Muscle of arm (tissue), 1 donor: ENCODE measurements at regions not wholly inside any gene's neighbourhood (a gene's known extent, or its start where the extent isn't known, plus 50 kb on each side); places are given as distances from the start of the nearest gene placed in this dataset.
"Not testable (repeated sequence)": the region's sequence is repeated elsewhere in the genome, so short reads cannot be mapped to it uniquely, and the experiment has no call there.

Experiments used
- DNase-seq: peaks from one replicate; pipeline ENCODE4 v3.0.0-alpha.2; 2013

GRCh38 chr3:5035113-5035512 is 55.9 kb downstream of the BHLHE40 start:
- no peak for DNase-seq

- DNase-seq: no peak
Measured at GRCh38 chr3:5035692-5036391, 56.6 kb downstream of the BHLHE40 start.

- DNase-seq: no peak
Measured at GRCh38 chr3:5036392-5036766, 57.1 kb downstream of the BHLHE40 start.

- DNase-seq: no peak
Measured at GRCh38 chr3:5036858-5037257, 57.6 kb downstream of the BHLHE40 start.

- no peak for DNase-seq
Measured at GRCh38 chr3:5039585-5039984, 60.3 kb downstream of the BHLHE40 start.

GRCh38 chr3:5041315-5041714 is 62.1 kb downstream of the BHLHE40 start:
- no peak for DNase-seq

- DNase-seq: no peak
Measured at GRCh38 chr3:5045961-5046360, 66.7 kb downstream of the BHLHE40 start.

- no peak for DNase-seq
Measured at GRCh38 chr3:5047764-5048419, 68.7 kb downstream of the BHLHE40 start.

- DNase-seq: no peak
Measured at GRCh38 chr3:5051772-5052171, 70.3 kb upstream of the ARL8B start.

GRCh38 chr3:5052247-5052646 is 69.8 kb upstream of the ARL8B start:
- DNase-seq: no peak

GRCh38 chr3:5053021-5053831 is 68.9 kb upstream of the ARL8B start:
- no peak for DNase-seq

- DNase-seq: no peak
Measured at GRCh38 chr3:5054098-5054497, 68.0 kb upstream of the ARL8B start.

GRCh38 chr3:5054579-5054978 is 67.5 kb upstream of the ARL8B start:
- not testable (repeated sequence) for DNase-seq

GRCh38 chr3:5055357-5056110 is 66.6 kb upstream of the ARL8B start:
- DNase-seq: no peak

- DNase-seq: no peak
Measured at GRCh38 chr3:5056111-5056391, 66.0 kb upstream of the ARL8B start.

- DNase-seq: no peak
Measured at GRCh38 chr3:5057272-5057671, 64.8 kb upstream of the ARL8B start.

- DNase-seq: peak; percentile 77
Measured at GRCh38 chr3:5057857-5058324, 64.2 kb upstream of the ARL8B start.

- DNase-seq: peak; percentile 39
Measured at GRCh38 chr3:5058471-5058951, 63.6 kb upstream of the ARL8B start.

- DNase-seq: no peak
Measured at GRCh38 chr3:5059782-5060181, 62.3 kb upstream of the ARL8B start.

- no peak for DNase-seq
Measured at GRCh38 chr3:5061218-5061569, 60.9 kb upstream of the ARL8B start.

GRCh38 chr3:5063724-5064123 is 58.4 kb upstream of the ARL8B start:
- DNase-seq: no peak

- DNase-seq: no peak
Measured at GRCh38 chr3:5068531-5069050, 53.5 kb upstream of the ARL8B start.
